Epidermal melanocyte (primary cell): ENCODE measurements at regions not wholly inside any gene's neighbourhood (a gene's known extent, or its start where the extent isn't known, plus 50 kb on each side); places are given as distances from the start of the nearest gene placed in this dataset.

Experiments used
- DNase-seq: peaks from one replicate; pipeline ENCODE4 v3.0.0; 2011; ENCODE audit warnings: low spot score; ENCODE audit not compliant: insufficient read length

DNA sequence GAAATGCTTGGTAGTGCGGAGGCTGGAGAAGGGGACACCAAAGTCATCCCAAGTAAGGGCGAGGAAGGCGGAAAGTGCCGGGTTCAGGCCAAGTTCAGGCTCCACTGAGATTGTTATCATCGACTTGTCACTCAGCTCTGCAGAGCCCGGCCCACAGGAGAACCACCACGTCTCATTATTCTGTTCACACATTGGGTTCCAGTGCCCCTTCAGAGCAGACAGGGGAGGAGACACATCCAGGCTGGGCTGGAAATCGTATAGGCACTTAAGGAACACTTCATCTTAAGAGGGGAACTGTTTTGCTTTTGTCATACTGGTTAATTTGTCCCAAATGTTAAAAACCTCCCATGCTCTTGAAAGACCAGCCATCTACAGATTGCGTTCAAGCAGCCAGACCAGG is 118.3 kb upstream of the ADAMTS18 start:
- DNase-seq, result no peak

GRCh38 chr16:77555126-77555525 is 120.3 kb upstream of the ADAMTS18 start:
- DNase-seq, result no peak

DNA sequence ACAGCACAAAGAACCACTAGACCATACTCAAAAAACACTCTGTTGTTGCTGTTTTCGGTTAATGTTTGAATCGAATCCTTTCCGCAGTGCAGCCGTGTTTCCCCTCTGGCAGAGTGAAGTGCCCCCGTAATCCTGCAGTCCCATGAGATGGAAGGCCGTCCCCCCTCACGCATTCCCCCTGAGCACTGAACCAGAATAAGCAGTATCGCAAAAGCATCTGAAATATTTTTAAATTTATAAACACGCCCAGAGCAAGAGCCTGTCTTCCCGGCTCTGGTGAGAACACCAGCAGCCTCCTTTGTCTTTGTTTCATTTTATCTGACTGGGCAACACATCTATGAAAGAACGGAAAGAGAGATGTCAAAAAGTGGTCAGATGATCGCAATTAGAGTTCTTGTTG is 121.0 kb upstream of the ADAMTS18 start:
- no peak for DNase-seq

- no peak for DNase-seq
Observed at GRCh38 chr16:77556201-77556873, 121.5 kb upstream of the ADAMTS18 start.

DNA sequence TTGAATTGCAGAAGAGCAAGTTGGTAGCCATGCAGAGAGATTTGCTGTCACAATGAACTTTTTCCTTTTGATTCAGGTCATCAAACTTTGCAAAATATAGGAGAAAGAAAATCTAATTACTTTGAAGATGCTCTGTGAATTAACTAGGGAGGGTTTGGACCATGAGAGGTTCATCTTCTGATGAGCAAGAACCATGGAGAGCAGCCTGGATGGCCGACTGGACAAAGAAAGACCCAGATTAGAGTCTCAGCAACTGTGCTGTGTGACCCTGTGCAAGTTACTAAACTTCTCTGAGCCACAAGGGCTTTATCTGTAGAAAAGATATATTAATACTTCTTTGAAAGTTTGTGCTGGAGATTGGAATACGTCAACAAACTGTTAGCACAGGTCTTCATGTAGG is 122.6 kb upstream of the ADAMTS18 start:
- DNase-seq, result no peak

DNA sequence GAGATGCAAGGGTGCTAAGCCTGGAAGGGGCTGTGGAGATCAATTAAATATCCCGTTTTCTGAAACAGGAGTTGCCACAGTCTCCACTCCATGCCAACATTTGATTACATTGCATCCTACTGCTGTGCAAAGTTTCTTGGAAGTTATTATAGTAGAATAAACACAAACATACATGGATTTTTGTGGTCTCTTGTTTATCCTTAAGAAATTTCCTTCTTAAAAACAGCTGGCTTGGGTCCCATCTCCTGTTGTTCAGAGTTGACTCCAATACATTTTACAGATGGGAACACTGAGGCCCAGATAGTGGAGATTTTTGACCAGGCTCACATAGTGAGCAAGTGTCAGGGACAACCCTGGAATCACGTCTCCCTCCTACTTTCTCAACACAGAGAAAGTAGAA is 124.0 kb upstream of the ADAMTS18 start:
- DNase-seq, result no peak

DNA sequence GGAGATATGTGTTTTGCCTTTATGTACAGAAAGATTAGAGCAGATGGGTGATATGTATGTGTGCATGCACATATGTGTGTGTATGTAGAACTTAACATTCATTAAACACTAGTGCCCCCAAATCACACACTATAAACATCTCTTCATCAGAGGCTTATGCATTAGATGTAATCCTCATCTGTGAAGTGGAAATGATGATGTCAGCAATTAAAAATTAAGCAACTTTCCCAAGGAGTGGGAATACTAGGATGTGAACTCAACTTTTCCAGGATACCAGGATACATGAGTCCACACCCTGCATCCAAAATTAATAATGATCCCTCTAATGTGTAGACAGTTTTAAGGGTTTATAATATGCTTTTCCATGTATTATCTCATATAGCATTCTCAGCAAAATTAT is 127.7 kb upstream of the ADAMTS18 start:
- no peak for DNase-seq

DNA sequence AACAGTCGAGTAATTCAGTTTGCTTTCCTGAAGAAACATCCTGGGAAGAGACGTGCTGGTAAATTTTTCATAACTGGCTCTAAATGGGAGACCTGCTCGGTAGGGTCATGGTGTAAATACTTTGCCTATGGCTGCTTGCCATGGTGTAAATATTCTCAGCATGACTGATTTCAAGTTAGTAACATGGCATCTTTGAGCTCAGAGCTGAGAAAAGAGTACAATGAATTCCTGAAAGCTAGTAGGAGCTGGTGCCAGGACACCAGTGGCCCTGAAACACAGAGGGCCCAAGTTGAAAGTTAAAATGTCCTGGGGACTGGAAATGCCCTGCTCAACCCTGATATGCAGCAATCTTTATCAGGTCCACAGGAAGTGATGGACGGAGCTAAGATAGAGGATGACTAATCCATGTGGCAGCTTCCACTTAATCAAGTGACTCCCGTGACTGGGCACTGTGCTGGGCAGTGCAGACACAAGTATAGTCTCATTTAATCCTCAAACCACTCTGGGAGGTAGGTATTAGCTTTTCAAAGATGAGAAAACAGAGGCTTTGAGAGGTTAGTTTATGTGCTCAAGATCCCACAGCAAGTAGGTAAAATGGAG is 130.1 kb upstream of the ADAMTS18 start:
- DNase-seq, result no peak

DNA sequence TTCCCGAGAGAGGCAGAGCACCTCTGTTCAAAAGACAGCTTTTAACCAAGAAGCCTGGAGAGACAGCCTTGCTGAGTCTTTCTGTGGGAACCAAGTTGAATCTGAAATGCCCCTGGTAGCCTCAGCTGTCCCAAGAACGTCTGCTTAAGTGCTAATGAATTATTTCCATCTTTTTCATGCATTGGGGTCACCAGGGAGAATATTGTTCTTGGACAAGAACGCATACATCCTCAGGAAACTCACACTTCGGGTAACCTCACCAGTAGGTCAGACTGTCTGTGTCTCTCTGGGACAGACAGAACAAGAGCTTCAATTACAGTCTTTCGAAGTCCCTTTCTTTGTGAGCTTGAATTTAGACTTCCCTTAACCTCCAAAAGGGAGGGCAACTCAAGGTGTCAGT is 134.6 kb upstream of the ADAMTS18 start:
- no peak for DNase-seq

DNA sequence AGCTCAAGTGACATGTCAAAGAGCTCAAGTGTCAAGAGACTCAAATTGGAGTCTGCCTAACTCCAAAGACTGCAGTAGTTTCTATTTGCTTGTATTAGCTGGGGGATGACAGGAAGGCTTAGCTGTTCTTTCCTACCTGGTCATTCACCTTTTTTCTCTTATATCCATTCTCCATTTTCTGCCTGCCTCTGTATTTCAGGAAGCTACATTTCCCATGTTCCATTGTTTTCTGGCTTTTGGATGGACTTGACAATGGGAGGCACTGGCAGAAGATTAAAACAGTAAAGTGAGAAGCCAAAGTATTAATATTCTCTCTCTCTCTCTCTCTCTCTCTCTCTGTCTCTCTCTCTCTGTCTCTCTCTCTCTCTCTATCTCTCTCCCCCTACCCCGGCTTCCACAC is 135.7 kb upstream of the ADAMTS18 start:
- DNase-seq, result no peak

GRCh38 chr16:77571115-77571862 is 136.5 kb upstream of the ADAMTS18 start:
- no peak for DNase-seq

- DNase-seq, result no peak
Observed at GRCh38 chr16:77574867-77575624, 140.2 kb upstream of the ADAMTS18 start.

DNA sequence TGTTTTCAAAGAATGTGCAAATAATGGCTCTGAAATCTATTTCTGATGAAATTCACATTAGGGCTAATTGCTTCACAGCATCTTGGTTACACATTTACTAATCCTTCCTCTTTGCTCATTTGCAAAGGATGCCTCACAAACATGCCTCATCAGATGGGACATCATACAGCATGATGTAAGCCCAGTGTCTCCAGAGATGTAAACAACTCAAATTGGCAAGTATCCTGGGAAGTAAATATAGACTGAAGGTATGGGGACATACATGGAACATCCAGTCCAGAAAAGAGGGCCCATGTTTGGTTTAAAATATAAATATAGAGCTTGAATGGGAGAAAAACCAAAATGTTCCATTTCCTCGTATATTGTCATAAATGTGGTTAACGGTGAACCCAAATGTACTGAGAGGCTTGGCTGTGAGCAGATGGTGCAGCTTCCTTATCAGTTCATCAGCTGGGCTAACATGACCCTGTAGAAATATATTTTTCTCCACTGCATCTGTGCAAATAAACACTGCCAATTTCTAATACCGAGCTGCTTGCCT is 142.9 kb upstream of the NUDT7 start:
- no peak for DNase-seq

DNA sequence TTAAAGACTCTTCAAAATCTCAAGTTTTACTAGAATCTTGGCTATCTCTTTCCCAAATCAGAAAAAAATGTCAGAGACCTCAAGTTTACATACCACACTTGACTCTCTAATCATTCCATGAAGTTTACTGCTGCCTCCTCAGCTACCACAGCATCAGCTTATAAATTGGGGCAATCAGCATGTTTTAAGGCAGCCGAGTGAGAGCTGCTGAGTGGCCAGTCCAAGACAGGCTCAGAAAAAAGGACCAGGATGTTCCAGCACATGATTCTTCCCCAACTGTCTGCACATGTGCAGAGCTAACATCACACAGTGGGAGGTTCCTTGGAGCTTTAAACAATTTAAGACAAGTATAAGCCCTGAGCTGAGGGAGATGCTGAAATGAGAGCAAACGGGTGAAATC is 140.6 kb upstream of the NUDT7 start:
- no peak for DNase-seq

DNA sequence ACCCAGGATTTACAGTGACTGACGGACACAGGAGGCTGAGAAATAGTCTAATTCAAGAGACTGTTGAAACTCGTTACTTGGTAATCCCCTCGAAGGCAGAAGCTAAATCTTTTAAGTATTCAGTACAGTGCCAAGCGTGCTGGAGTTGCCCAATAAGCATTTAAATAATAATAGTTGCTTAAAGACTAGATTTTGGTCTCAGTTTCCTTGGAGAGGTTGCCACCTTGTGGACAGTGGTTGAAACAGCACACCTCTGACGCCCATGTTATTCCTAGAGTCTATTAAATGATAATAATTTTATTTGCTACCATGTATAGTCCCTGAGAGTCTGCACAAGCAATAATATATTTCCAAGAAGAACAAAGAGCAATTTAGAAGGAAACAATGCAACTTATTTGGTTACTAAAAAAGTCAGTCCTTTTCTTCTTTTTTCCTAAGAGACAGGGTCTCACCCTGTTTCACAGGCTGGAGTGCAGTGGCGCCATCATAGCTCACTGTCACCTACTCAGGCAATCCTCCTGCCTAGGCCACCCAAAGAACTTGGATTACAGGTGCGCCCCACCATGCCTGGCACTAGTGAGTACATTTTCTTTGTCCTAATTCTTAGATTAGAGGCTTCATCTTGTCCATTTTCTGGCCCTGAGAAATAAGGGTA is 138.0 kb upstream of the NUDT7 start:
- DNase-seq, result peak; percentile 71

GRCh38 chr16:77585379-77586251 is 136.7 kb upstream of the NUDT7 start:
- DNase-seq, result no peak

GRCh38 chr16:77588389-77588788 is 133.9 kb upstream of the NUDT7 start:
- DNase-seq, result no peak

GRCh38 chr16:77589071-77589765 is 133.1 kb upstream of the NUDT7 start:
- no peak for DNase-seq

GRCh38 chr16:77590707-77591106 is 131.6 kb upstream of the NUDT7 start:
- DNase-seq, result no peak

- DNase-seq, result no peak
Observed at GRCh38 chr16:77591347-77591746, 131.0 kb upstream of the NUDT7 start.
